Subcutaneous abdominal adipose tissue (tissue), 5 donors: ENCODE measurements at regions not wholly inside any gene's neighbourhood (a gene's known extent, or its start where the extent isn't known, plus 50 kb on each side); places are given as distances from the start of the nearest gene placed in this dataset.

Source experiments
- H3K27ac ChIP-seq: one replicate; pipeline ENCODE4 v1.7.0; 2013; ENCODE audit warnings: low read depth, mild to moderate bottlenecking, inconsistent platforms, low read length, moderate library complexity
- H3K27me3 ChIP-seq, 5 donors: one replicate each; pipeline ENCODE4 v1.7.0; 2013; ENCODE audit warnings: low read length in 5 of 5, inconsistent platforms in 1 of 5; ENCODE audit not compliant: control insufficient read depth in 5 of 5, insufficient read depth in 4 of 5
- H3K36me3 ChIP-seq, 5 donors: one replicate each; pipeline ENCODE4 v1.7.0; 2013; ENCODE audit warnings: low read length in 5 of 5; ENCODE audit not compliant: control insufficient read depth in 5 of 5, insufficient read depth in 5 of 5
- H3K4me1 ChIP-seq, 5 donors: one replicate each; pipeline ENCODE4 v1.7.0; 2013; ENCODE audit warnings: low read length in 5 of 5, mild to moderate bottlenecking in 3 of 5, moderate library complexity in 1 of 5; ENCODE audit not compliant: control insufficient read depth in 5 of 5, insufficient read depth in 5 of 5
- H3K4me3 ChIP-seq, 5 donors: one replicate each; pipeline ENCODE4 v1.7.0; 2013; ENCODE audit warnings: low read length in 5 of 5, low read depth in 1 of 5
- H3K9ac ChIP-seq, 5 donors: one replicate each; pipeline ENCODE4 v1.7.0; 2013; ENCODE audit warnings: low read length in 5 of 5, mild to moderate bottlenecking in 4 of 5, moderate library complexity in 3 of 5
- H3K9me3 ChIP-seq, 5 donors: one replicate each; pipeline ENCODE4 v1.7.0; 2013; ENCODE audit warnings: low read length in 5 of 5; ENCODE audit not compliant: control insufficient read depth in 5 of 5
- donor health status: healthy.
- donor health status: healthy.
- donor health status: healthy.
- donor health status: healthy.
- donor health status: healthy.

DNA sequence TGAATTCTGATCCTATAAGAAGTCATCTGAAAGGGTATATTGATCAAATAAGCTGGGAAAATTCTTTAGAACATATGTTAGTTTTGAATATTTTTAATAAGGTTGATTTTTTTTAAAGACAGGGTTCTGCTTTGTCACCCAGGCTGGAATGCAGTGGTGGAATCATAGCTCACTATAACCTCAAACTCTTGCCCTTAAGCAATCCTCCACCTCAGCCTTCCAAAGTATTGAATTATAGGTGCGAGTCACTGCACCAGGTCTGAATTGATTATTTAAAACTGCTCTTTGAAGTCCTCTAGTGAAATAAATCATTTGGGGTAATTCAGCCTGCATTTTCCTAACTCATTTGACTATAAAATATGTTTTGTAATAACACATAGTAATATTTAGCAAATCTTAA is 812.3 kb downstream of the PDHA2 start:
- Histone ChIP-seq H3K4me1 (no peaks in the 10 kb centered on the region), H3K27ac (no peak overlapping the region), H3K9ac (no peak overlapping the region), H3K27me3 (no peaks in the 10 kb centered on the region), H3K36me3 (no peaks in the 10 kb centered on the region), H3K9me3 (peaks cover 0 to 9% (median 0%) of the 10 kb centered on the region in 5 donors), H3K4me3 (no peak overlapping the region)

- Histone ChIP-seq H3K27ac (no peak overlapping the region), H3K27me3 (no peaks in the 10 kb centered on the region), H3K4me3 (no peak overlapping the region), H3K9ac (no peak overlapping the region), H3K9me3 (peaks cover 0 to 9% (median 0%) of the 10 kb centered on the region in 5 donors), H3K4me1 (no peaks in the 10 kb centered on the region), H3K36me3 (no peaks in the 10 kb centered on the region)
These were observed 812.9 kb downstream of the PDHA2 start for GRCh38 chr4:96652821-96653220.

- Histone ChIP-seq H3K36me3 (no peaks in the 10 kb centered on the region), H3K27ac (no peak overlapping the region), H3K27me3 (no peaks in the 10 kb centered on the region), H3K4me1 (no peaks in the 10 kb centered on the region), H3K9me3 (peaks cover 0 to 9% (median 0%) of the 10 kb centered on the region in 5 donors), H3K9ac (no peak overlapping the region), H3K4me3 (no peak overlapping the region)
These were observed 814.2 kb downstream of the PDHA2 start for GRCh38 chr4:96654045-96654444.

- Histone ChIP-seq H3K9ac (no peak overlapping the region), H3K4me3 (no peak overlapping the region), H3K36me3 (no peaks in the 10 kb centered on the region), H3K9me3 (peaks cover 0 to 3% (median 0%) of the 10 kb centered on the region in 5 donors), H3K27ac (no peak overlapping the region), H3K4me1 (no peaks in the 10 kb centered on the region), H3K27me3 (no peaks in the 10 kb centered on the region)
These were observed 830.5 kb downstream of the PDHA2 start for GRCh38 chr4:96670381-96670780.

- H3K36me3 ChIP-seq: no peaks in the 10 kb centered on the region
- H3K4me3 ChIP-seq: no peak overlapping the region
- no peaks in the 10 kb centered on the region for H3K27me3 ChIP-seq
- H3K4me1 ChIP-seq: no peaks in the 10 kb centered on the region
- H3K27ac ChIP-seq: no peak overlapping the region
- H3K9ac ChIP-seq: no peak overlapping the region
- H3K9me3 ChIP-seq: peaks cover 0 to 3% (median 0%) of the 10 kb centered on the region in 5 donors
These were observed 835.5 kb downstream of the PDHA2 start for GRCh38 chr4:96675416-96675815.

- Histone ChIP-seq H3K36me3 (no peaks in the 10 kb centered on the region), H3K4me3 (no peak overlapping the region), H3K4me1 (no peaks in the 10 kb centered on the region), H3K27ac (no peak overlapping the region), H3K9ac (no peak overlapping the region), H3K27me3 (no peaks in the 10 kb centered on the region), H3K9me3 (peaks cover 0 to 3% (median 0%) of the 10 kb centered on the region in 5 donors)
These were observed 836.0 kb downstream of the PDHA2 start for GRCh38 chr4:96675896-96676295.

- Histone ChIP-seq H3K27ac (no peak overlapping the region), H3K4me1 (no peaks in the 10 kb centered on the region), H3K36me3 (no peaks in the 10 kb centered on the region), H3K4me3 (no peak overlapping the region), H3K27me3 (no peaks in the 10 kb centered on the region), H3K9me3 (peaks cover 0 to 3% (median 0%) of the 10 kb centered on the region in 5 donors), H3K9ac (no peak overlapping the region)
These were observed 837.0 kb downstream of the PDHA2 start for GRCh38 chr4:96676754-96677435.

DNA sequence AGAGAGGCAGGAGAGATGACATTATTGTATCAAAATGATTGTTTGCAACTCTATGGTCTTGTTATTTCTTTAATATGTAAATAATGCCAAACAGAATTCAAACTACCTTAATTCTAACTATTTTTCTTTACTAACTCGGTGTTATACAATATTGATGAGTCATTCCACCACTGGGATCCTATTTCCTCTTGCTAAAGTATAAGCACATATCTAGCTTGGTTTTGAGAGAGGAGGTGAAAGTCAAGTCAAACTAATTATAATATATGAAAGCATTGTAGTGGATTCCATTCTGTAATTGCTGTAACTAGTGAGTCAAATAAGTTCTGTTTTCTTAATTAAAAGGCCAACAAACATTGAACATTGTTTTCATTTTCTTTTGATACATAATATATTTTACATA is 837.6 kb downstream of the PDHA2 start:
- Histone ChIP-seq H3K9me3 (peaks cover 0 to 3% (median 0%) of the 10 kb centered on the region in 5 donors), H3K36me3 (no peaks in the 10 kb centered on the region), H3K27ac (no peak overlapping the region), H3K27me3 (no peaks in the 10 kb centered on the region), H3K4me3 (no peak overlapping the region), H3K9ac (no peak overlapping the region), H3K4me1 (no peaks in the 10 kb centered on the region)

GRCh38 chr4:96681218-96681617 is 841.3 kb downstream of the PDHA2 start:
- H3K4me1 ChIP-seq: no peaks in the 10 kb centered on the region
- no peaks in the 10 kb centered on the region for H3K36me3 ChIP-seq
- H3K4me3 ChIP-seq: no peak overlapping the region
- no peaks in the 10 kb centered on the region for H3K27me3 ChIP-seq
- peaks cover 0 to 3% (median 0%) of the 10 kb centered on the region in 5 donors for H3K9me3 ChIP-seq
- no peak overlapping the region for H3K9ac ChIP-seq
- no peak overlapping the region for H3K27ac ChIP-seq

DNA sequence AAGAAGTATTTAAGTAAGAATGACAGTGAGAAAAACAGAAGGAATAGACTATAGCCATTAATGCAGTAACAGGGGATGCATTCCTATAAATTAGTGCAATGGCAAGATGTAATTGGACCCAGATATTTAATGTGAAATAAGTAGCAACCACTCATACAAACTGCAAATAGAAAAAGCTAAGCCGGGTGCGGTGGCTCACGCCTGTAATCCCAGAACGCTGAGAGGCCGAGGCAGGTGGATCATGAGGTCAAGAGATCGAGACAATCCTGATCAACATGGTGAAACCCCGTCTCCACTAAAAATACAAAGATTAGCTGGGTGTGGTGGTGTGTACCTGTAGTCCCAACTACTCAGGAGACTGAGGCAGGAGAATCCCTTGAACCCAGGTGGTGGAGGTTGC is 845.8 kb downstream of the PDHA2 start:
- Histone ChIP-seq H3K27ac (no peak overlapping the region), H3K36me3 (no peaks in the 10 kb centered on the region), H3K4me3 (no peak overlapping the region), H3K9ac (no peak overlapping the region), H3K4me1 (no peaks in the 10 kb centered on the region), H3K9me3 (peaks cover 0 to 3% (median 0%) of the 10 kb centered on the region in 5 donors), H3K27me3 (no peaks in the 10 kb centered on the region)
